ENCODE measurements at regions not wholly inside any gene's neighbourhood (a gene's known extent, or its start where the extent isn't known, plus 50 kb on each side); places are given as distances from the start of the nearest gene placed in this dataset.

DNA sequence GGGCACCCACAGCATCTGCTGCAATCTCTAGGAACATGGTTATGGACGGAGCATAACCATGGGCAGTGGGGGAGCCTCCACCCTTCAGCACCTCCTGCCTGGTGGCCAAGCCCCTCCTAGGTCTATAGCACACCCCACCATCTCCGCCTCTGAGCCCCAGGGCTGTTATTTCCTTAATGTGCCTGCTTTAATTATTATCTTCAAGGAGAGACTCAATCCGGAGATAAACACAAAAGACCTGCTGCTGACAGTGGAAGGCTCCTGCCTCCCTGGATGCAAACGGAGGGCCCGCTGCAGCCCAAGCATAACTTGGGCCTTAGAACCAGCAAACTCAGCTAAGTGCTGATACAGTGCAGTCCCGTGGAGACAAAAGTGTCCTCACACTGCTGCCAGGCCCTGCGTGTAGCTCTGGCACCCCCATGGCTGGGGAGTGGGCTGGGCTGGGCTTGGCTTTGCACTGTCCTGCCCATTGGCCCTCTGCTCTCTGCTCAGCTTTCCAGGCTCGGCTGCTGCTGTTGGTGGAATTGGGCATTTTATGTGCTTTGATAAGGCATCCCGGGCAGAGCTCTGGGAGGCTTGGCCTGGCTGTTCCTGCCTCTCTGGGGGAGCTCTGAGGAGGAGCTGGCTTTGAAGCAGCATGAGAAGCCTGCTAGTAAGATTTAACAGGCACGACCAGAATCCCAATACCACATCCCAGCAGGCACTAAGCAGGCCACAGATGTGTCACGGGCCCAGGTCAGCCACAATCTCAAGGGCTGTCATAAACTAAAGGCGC is 620.2 kb downstream of the PTPRU start:
- DNase-seq (ENCODE audit: insufficient read length, low spot score) (no peak), FAIRE-seq (no peak)
- TF ChIP-seq, protein P1, sequence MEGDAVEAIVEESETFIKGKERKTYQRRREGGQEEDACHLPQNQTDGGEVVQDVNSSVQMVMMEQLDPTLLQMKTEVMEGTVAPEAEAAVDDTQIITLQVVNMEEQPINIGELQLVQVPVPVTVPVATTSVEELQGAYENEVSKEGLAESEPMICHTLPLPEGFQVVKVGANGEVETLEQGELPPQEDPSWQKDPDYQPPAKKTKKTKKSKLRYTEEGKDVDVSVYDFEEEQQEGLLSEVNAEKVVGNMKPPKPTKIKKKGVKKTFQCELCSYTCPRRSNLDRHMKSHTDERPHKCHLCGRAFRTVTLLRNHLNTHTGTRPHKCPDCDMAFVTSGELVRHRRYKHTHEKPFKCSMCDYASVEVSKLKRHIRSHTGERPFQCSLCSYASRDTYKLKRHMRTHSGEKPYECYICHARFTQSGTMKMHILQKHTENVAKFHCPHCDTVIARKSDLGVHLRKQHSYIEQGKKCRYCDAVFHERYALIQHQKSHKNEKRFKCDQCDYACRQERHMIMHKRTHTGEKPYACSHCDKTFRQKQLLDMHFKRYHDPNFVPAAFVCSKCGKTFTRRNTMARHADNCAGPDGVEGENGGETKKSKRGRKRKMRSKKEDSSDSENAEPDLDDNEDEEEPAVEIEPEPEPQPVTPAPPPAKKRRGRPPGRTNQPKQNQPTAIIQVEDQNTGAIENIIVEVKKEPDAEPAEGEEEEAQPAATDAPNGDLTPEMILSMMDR (IDR thresholded peaks at IDR 0.05; ENCODE audit: insufficient read depth, missing control alignments): no peak

DNA sequence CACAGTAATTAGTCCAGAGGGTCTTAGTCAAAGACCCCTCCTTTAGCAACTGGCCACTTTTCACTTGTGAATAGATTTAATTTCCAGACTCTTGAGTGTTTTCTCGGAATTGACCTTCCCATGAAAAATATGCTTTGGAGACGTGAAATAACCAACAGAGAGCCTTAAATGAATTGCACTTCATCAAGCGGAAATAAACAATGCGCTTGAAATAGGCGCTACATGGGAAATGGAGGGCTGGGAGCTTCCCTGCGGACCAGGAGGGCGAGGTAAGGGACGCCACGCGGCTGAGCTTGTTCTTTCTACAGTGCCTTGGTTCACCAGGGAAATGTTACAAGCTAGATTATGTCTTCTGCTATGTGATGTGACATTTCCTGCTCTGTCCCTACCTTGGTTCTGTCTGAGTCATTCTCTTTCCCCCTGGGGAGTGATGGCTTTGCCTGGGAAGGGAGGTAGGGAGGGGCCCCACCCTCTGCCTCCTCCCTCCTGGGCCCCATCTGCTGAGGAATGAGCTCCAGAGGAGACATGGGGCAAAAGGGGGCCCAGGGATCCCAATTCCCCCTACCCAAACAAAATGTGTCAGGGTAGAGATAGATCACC is 619.3 kb downstream of the PTPRU start:
- TF ChIP-seq, protein P1 (IDR thresholded peaks at IDR 0.05; ENCODE audit: insufficient read depth, missing control alignments): no peak
- FAIRE-seq (no peak), DNase-seq (ENCODE audit: insufficient read length, low spot score) (no peak)

DNA sequence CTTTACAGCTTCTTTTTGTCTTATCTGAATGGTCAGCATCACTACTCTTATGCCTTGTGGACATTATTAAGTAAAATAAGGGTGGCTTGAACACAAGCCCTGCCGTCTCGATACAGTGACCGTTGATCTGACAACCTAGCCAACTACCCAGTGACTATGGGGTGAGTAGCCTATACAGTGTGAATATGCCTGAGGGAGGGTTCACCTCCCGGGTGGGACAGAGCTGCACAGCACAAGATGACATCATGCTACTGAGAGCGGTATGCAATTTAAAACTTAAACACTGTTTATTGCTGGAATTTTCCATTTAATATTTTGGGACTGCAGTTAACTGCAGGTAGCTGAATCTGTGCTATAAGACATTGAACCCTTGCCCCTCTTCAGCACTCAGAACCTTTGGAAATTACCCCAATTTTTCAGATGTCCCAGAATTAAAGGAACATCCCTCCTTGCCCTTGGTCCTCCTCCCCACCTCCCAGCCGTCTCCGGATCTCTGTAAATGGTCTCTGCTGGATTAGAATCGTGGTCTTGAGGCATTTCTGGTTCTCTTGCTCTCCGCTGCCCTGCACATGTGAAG is 618.5 kb downstream of the PTPRU start:
- DNase-seq (ENCODE audit: insufficient read length, low spot score): no peak
- FAIRE-seq: no peak
- TF ChIP-seq, protein P1 (IDR thresholded peaks at IDR 0.05; ENCODE audit: insufficient read depth, missing control alignments): no peak

DNA sequence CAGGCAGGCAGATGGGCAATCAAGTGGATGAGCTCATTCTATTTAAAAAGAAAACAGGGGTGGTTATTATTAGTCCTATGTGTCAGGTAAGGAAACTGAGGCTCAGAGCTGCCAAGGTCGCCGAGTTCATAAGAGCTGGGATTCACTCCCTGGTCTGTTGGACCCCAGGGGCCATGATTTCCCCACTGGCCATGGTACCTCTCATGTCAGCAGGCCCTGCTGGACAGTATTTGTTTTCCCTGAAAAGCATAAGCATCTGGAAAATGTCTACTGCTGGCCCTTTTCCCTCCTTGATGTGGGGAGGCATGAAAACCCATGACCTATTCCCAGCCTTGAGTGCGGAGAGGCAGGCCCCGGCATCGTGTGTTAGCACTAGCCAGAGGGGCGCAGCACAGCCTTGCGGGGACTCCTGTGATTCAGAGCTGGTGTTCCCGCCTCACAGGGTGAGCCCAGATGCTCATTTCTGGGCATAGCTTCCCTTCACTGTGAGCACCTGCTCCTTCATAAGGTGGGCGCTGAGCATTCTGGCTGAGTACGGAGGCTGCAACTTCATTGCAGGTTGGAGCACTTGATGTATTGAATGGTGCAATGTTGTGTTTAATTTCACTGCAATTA is 617.5 kb downstream of the PTPRU start:
- TF ChIP-seq, protein P1 (IDR thresholded peaks at IDR 0.05; ENCODE audit: insufficient read depth, missing control alignments): no peak
- FAIRE-seq (no peak), DNase-seq (ENCODE audit: insufficient read length, low spot score) (no peak)

DNA sequence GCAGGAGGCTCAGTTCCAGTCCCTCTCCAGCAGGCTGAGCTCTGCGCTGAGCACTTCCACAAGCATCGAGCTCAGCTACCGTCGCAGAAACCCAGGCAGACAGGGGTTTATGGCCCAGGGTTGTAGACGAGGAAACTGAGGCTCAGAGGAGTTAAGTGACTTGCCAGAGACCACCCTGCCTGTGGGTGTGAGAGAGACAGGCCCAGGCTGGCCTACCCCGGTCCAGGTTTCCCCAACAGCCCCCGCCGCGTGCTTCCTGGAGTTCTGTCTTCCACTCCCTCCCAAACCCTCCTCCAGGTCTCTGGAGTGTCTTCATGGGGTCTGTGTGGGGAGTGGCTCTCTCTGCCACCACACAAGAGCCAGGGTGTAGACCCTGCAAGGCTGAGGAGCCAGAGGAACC is 615.9 kb downstream of the PTPRU start:
- TF ChIP-seq, protein P1 (IDR thresholded peaks at IDR 0.05; ENCODE audit: insufficient read depth, missing control alignments): no peak
- DNase-seq (ENCODE audit: insufficient read length, low spot score) (no peak), FAIRE-seq (no peak)

DNA sequence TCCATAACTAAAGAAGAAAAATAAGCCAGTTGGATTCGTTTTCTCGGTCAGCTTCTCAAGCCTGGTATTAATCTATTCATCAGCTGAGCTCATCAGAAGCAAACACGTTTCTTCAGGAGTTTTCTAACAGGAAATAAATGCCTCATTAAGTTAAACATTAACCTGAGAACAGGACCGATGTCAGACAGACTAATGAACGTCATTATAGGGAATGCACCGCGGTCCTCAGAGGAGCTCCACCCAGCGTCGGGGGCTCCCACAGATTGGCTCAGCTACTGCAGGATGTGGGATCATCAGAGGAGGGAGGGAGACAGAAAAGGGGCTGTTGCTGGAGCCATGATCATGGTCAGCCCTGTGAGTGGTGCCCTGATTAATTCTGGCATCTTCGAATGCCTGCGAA is 615.4 kb downstream of the PTPRU start:
- DNase-seq (ENCODE audit: insufficient read length, low spot score) (no peak), FAIRE-seq (no peak)
- TF ChIP-seq, protein P1 (IDR thresholded peaks at IDR 0.05; ENCODE audit: insufficient read depth, missing control alignments): no peak

Data from D721Med (cell line).